GM21367 (cell line): ENCODE measurements at regions not wholly inside any gene's neighbourhood (a gene's known extent, or its start where the extent isn't known, plus 50 kb on each side); places are given as distances from the start of the nearest gene placed in this dataset.

ENCODE experiments used
- ATAC-seq: cut with Tn5 transposase; IDR thresholded peaks from one replicate; pipeline ENCODE4 v1.9.1; 2021; ENCODE audit not compliant: unreplicated experiment

- ATAC-seq = no peak
Observed at GRCh38 chr2:235244255-235245220, 249.3 kb upstream of the AGAP1 start.

DNA sequence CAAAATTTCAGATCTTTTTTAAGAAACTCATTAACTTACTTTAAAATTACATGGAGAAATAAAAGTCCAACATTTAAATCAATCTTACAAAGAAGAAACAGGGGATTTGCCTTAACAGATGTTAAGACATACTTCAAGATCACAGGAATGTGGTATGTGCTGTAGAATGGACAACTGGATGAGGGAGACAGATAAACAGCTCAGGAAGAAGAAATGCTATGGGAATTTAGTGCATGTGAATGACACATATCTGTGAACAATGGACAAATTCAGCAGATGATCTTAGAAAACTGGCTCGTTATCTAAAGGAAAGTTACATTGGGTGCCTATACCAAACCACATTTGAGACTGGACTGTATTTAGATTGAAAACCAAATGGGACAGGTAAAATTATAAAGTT is 246.8 kb upstream of the AGAP1 start:
- ATAC-seq = no peak

- ATAC-seq = no peak
Observed at GRCh38 chr2:235255693-235256092, 238.2 kb upstream of the AGAP1 start.

GRCh38 chr2:235257590-235257989 is 236.3 kb upstream of the AGAP1 start:
- no peak for ATAC-seq

DNA sequence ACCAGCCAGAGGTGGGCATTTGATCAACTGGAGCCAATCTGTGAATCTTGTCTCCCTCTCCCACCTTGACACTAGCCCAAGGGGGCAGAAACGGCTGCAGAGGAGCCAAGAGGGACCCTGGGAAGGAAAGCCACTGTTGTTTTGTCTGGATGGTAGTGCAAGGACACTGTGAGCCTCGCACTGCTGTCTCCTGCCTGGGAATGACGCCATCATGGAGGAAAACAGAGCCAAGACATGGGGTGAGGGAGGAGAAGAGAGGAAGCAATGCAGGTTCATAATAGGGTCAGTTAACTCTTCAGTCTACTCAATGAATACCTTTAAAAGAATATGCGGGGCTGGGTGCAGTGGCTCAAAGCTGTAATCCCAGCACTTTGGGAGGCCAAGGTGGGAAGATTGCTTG is 231.1 kb upstream of the AGAP1 start:
- no peak for ATAC-seq

DNA sequence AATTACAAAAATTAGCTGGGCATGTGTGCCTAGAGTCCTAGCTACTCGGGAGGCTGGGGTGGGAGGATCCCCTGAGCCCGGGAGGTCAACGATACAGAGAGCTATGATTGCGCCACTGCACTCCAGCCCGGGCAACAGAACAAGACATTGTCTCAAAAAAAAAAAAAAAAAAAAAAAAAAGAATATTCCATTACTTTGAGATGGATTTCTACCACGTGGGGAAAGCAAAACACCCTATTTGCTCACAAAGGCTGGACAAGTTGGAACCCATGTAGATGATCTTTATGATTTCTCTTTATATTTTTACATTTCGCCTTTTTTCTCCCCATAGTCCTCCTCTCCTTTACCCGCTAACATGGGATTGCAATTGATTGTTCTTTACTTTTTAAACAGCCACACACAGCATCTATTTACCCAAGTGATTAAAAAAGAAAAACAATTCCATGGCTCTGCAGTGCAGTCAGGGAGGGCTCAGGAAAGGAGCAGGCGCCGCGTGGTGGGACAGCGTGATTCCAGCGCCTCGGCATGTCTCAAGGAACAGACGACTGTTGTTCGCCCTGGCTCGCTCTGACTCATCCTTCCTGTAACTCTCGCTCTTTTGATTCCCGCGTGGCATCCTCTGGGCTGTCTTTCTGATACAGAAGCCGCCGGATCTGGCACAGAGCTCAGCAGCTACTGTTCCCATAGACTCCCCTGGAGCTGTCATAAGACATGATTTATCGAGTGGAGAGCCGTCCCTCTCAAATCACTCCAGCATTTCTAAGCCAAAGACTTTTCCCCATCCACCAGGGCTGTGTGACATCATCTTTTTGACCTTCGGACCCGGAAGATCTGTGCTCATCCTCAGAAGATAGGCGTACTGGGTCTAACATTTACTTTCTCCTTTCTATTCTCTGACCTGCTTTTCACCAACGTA is 230.4 kb upstream of the AGAP1 start:
- ATAC-seq = no peak

- no peak for ATAC-seq
Observed at GRCh38 chr2:235264121-235264493, 229.7 kb upstream of the AGAP1 start.

- ATAC-seq = no peak
Observed at GRCh38 chr2:235264512-235264911, 229.3 kb upstream of the AGAP1 start.

DNA sequence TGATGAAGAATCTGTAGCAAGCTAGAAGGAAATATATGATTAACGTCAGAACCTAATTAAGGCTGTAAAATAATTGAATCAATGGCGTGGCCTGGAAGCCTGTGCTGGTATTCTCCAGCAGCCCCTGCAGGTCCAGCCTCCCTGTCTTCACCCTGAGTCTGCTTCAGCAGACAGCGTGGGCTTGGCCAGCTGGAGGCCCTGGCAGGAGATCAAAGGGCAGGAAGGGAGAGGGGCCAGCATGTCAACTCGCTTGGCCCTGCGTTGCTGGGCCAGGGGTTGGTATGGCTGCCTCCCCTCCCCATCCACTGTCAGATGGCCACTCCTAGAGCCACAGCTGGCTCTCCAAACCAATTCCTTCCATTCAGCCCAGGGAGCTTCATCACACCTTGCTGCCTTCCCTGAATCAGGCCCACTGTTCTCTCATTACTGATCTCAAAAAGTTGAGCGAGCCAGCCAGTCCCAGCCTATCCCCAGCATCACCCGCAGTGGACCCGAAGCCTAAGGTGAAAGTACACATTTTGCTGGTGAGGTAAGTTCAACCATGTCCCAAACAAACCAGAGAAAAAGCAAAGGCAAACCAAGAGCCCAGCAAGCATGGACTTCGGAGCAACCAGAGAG is 228.4 kb upstream of the AGAP1 start:
- ATAC-seq = no peak

DNA sequence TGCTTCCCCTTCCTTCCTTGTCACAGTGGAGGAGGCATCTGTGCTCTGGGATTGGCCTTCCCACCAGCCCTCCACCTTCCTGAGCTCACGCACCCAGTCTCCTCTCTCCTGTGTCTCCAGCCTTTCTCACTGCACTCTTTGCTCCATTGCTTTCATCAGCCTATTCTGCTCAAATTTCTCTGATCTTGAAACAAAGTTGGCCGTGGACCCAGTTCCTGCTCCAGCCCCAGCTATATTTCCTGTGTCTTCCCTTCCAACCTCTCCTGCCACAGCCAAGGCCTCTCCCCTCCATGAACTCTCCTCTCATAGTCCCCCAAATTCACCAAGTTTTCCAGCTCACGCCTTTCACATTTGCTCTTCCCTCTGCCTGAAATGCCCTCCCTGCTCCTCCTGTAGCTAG is 226.6 kb upstream of the AGAP1 start:
- ATAC-seq = no peak

DNA sequence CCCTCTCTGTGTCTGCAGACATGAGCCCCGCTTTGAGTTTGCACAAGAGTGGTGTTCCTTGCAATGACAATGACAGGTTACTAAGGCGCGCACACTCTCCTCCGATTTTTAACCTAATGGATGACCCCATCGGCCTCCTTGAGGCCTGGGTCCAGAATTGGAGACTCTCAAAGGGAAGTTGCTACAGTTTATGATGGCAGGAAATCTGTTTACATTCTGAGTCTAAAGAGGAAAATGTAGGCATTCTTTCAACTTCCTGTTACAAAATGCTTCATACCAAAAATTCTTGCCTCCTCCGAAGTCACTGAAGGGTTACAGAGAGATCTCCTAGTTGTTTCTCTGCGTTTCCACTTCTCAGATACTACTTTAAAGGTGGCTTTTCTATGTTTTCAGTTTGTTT is 225.3 kb upstream of the AGAP1 start:
- no peak for ATAC-seq

- no peak for ATAC-seq
Observed at GRCh38 chr2:235270291-235270690, 223.6 kb upstream of the AGAP1 start.

DNA sequence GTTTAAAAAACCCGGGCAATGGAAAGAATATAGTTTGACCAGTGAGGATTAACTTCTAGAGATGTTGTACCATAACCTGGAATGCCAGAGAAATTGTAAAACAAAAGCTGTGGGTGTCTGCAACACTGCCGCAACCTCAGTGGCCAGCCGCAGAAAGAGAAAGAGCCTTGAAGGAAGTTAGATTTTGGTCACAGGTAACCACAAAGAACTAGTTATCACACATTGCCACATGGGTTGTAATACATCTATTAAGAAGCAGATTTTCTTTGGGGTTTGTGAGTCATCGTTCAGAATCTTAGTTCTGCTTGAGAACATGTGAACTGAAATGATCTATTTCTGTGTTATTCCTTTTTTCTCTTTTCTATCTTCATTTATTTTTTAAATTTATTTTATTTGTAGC is 222.9 kb upstream of the AGAP1 start:
- peak; percentile 89 for ATAC-seq

GRCh38 chr2:235271936-235272335 is 221.9 kb upstream of the AGAP1 start:
- ATAC-seq = no peak

GRCh38 chr2:235274023-235274422 is 219.8 kb upstream of the AGAP1 start:
- no peak for ATAC-seq

DNA sequence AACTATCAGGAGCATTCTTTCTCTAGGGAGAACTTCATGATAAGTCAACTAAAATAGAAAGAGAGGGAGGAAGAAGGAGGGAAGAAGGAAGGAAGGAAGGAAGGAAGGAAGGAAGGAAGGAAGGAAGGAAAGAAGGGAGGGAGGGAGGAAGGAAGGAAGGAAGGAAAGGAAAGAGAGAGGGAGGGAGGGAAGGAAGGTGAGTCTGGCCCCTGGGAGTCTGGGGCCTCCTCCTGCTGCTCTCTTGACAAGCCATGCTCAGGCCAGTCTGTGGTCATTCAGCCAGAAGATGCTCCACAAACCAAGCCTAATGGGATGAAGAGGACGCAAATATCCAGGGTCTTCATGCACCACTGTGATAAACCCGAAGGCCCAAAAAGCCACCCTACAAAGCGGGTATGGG is 216.4 kb upstream of the AGAP1 start:
- no peak for ATAC-seq

- no peak for ATAC-seq
Observed at GRCh38 chr2:235278771-235279355, 215.0 kb upstream of the AGAP1 start.

- ATAC-seq = no peak
Observed at GRCh38 chr2:235279965-235280364, 213.9 kb upstream of the AGAP1 start.

GRCh38 chr2:235283246-235283645 is 210.6 kb upstream of the AGAP1 start:
- no peak for ATAC-seq

DNA sequence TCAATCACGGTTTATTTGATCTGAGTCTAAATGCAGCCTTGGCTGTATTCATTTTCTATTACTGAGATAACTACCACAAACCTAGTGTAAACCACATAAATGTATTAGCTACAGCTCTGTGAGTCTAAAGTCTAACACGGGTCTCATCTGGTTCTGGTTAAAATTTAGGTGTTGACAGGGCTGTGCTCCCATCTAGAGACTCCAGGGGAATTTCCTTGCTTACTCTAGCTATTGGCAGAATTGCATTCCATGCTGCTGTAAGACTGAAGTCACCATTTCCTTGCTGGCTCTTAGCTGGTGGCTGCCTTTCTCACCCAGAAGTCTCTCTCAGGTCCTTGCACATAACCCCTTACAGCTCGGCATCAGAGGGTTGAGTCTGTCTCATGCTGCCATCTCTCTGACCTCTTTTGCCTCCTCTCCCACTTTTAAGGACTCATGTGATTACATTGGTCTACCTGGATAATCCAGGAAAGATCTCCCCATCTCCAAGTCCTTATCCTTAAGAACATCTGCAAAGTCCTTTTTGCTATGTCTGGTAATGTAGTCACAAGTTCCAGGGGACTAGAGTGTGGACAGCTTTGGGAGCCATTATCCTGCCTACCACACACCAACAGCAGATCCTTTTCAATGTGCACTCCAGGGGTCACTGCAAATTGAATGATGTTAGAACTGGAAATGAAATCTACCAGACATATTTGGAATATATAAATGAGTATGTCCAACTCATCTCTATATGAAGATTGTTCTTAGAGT is 207.0 kb upstream of the AGAP1 start:
- ATAC-seq = no peak
